ENCODE measurements at regions not wholly inside any gene's neighbourhood (a gene's known extent, or its start where the extent isn't known, plus 50 kb on each side); places are given as distances from the start of the nearest gene placed in this dataset.

DNA sequence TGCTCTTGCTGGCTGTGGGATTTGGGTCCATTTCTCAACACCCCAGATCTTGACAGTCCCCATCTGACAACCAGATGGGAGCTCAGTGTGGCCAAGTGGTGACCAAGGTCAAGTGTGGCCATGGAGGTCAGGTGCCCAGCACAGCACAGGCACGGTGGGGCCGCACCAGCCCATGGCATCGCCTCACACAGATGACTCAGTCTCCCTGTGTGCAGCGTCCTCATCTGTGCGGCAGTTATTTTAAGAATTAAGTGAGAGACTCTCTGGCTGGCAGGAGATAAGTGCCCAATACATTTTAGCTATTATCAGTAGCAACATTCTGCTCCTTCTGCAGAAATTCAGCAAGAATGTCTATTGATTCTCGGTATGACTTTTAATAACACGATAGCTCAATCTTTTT, 167.2 kb downstream of the DDX1 start:
- TF ChIP-seq SALL2 (tag by site-specific recombination; IDR thresholded peaks at IDR 0.05; ENCODE audit: borderline replicate concordance): no peak
- no peak for TF ChIP-seq ZNF830 (tag by site-specific recombination; IDR thresholded peaks at IDR 0.05; ENCODE audit: low read depth)
- TF ChIP-seq ZNF449 (tag by site-specific recombination; IDR thresholded peaks at IDR 0.05): no peak
- TF ChIP-seq, protein P1, sequence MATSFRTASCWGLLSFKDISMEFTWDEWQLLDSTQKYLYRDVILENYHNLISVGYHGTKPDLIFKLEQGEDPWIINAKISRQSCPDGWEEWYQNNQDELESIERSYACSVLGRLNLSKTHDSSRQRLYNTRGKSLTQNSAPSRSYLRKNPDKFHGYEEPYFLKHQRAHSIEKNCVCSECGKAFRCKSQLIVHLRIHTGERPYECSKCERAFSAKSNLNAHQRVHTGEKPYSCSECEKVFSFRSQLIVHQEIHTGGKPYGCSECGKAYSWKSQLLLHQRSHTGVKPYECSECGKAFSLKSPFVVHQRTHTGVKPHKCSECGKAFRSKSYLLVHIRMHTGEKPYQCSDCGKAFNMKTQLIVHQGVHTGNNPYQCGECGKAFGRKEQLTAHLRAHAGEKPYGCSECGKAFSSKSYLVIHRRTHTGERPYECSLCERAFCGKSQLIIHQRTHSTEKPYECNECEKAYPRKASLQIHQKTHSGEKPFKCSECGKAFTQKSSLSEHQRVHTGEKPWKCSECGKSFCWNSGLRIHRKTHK (tag by site-specific recombination; IDR thresholded peaks at IDR 0.05): no peak
- TF ChIP-seq SP2 (tag by site-specific recombination; IDR thresholded peaks at IDR 0.05): no peak
- no peak for TF ChIP-seq YY1 (tag by site-specific recombination; IDR thresholded peaks at IDR 0.05)
- no peak for TF ChIP-seq CTCF (tag by site-specific recombination; IDR thresholded peaks at IDR 0.05)
- no peak for TF ChIP-seq ZNF768 (tag by site-specific recombination; IDR thresholded peaks at IDR 0.05)
- TF ChIP-seq ZNF513 (tag by site-specific recombination; IDR thresholded peaks at IDR 0.05): no peak
